GM18909 (cell line): ENCODE measurements at regions not wholly inside any gene's neighbourhood (a gene's known extent, or its start where the extent isn't known, plus 50 kb on each side); places are given as distances from the start of the nearest gene placed in this dataset.
"Not testable (repeated sequence)": the region's sequence is repeated elsewhere in the genome, so short reads cannot be mapped to it uniquely, and the experiment has no call there.

Experiments used
- ATAC-seq: cut with Tn5 transposase; IDR thresholded peaks from one replicate; pipeline ENCODE4 v1.9.1; 2021; ENCODE audit warnings: mild to moderate bottlenecking; ENCODE audit not compliant: unreplicated experiment, poor library complexity

DNA sequence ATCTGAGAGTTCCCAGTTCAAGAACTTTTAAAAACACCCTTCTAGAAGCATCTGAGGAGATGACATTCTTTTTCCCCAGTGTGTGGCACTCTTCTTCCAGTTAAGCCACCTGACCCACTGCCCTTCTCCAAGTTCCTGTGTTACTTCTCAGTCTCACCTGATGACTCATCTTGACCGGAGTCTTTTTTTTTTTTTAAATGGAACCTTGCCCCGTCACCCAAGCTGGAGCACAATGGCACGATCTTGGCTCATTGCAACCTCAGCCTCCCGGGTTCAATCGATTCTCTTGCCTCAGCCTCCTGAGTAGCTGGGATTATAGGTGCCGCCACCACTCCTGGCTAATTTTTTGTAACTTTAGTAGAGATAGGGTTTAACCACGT, 224.1 kb upstream of the DAB2 start:
- peak; percentile 46 for ATAC-seq

GRCh38 chr5:39648085-39648847, 223.5 kb upstream of the DAB2 start:
- peak; percentile 14 for ATAC-seq

DNA sequence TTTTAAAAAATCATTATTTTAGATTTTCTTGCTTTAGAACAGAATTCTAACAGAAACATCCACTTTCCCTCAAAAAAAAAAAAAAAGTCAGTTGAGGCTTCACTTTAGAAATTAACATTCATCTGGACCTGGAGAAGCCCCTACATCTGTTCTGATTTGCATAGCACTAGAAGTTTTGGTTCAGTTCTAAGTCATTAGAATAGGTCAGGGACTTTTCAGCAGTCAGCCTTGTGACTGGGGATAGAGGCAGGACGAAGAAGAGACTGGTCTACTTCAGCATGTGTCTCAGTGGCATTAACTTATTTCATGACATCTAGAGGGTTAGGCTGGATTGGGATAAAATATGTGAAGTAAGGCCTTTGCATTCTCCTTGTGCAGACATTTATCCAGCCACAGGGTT, 215.8 kb upstream of the DAB2 start:
- ATAC-seq = peak; percentile 93

GRCh38 chr5:39639618-39640089, 214.9 kb upstream of the DAB2 start:
- no peak for ATAC-seq

GRCh38 chr5:39638813-39639212, 214.0 kb upstream of the DAB2 start:
- ATAC-seq = no peak

DNA sequence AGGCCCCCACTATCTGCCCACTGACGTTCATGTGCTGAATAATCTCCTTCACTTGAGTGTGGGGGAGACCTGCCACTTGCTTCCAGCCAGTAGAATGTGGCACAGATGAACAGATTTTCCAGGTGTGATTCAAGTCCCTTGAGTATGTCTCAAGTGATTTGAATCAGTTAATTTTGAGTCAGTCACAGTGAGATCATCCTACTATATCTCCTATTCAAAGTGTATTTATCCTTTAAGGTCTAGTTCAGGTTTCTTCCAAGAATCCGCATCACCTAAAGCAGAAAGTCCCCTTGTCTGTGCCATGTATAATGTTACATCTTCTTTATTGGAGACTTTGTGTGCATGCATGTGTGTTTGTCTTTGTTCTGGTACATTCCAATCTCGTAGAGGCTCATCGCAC, 208.3 kb upstream of the DAB2 start:
- no peak for ATAC-seq

GRCh38 chr5:39631958-39632357, 207.2 kb upstream of the DAB2 start:
- no peak for ATAC-seq

DNA sequence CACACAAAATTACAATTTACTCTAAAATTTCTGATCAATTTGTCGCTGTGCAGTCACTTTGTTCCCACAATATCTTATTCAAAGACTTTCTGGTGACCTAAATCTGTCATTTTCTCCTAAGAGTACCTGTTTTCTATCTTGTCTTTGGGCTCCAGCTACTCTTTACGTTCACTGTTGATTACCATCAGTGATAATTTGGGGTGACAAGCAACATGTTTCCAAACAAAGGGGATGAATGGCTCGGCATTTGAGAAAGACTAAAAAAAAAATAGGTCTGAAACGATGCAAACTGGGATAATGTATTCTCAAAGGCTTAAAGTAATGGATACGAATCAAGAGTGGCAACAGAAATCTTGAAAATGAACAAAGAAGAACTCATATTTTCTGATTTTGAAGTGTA, 205.2 kb upstream of the DAB2 start:
- no peak for ATAC-seq

GRCh38 chr5:39628348-39628747, 203.6 kb upstream of the DAB2 start:
- no peak for ATAC-seq

GRCh38 chr5:39624890-39625289, 200.1 kb upstream of the DAB2 start:
- ATAC-seq = no peak

- peak; percentile 91 for ATAC-seq
Observed at GRCh38 chr5:39624268-39624886, 199.6 kb upstream of the DAB2 start.

DNA sequence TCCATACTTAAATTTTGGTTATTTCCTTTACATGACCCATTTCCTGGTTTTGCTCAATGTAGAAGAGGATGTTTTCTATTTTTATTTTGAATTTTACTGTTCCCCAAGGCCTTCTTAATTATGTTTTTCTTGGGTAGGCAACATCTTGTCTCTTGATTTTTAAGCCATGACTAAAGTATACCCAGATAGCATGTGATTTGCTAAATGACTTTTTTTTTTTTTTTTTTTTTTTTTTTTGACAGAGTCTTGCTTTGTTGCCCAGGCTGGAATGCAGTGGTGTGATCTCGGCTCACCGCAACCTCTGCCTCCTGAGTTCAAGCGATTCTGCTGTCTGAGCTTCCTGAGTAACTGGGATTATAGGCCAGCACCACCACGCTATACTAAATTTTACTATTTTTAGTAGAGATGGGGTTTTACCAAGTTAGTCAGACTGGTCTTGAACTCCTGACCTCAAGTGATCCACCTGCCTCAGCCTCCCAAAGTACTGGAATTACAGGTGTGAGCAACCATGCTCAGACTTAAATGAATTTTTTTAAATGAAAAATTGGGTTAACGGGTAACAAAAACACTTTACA, 198.6 kb upstream of the DAB2 start:
- ATAC-seq = no peak

DNA sequence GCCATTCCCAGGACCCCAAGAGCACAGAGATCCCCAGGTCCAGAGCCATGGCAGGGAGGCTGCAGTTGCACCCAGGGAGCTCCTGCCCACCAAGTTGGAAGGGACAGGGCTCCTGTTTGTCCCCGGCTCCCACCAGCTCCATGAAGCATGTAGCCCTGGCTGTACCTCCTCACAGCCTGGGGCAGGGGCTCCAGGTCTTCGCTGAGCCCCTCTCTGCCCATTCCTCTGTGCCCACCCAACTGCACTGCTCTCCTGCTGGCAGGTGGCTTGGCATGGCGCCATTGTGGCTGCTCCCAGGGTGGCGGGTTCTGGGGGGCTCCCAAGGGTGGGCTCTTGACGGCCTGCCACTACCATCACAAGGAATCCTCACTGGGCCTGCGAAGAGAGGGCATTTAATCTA, 197.5 kb upstream of the DAB2 start:
- ATAC-seq = no peak

DNA sequence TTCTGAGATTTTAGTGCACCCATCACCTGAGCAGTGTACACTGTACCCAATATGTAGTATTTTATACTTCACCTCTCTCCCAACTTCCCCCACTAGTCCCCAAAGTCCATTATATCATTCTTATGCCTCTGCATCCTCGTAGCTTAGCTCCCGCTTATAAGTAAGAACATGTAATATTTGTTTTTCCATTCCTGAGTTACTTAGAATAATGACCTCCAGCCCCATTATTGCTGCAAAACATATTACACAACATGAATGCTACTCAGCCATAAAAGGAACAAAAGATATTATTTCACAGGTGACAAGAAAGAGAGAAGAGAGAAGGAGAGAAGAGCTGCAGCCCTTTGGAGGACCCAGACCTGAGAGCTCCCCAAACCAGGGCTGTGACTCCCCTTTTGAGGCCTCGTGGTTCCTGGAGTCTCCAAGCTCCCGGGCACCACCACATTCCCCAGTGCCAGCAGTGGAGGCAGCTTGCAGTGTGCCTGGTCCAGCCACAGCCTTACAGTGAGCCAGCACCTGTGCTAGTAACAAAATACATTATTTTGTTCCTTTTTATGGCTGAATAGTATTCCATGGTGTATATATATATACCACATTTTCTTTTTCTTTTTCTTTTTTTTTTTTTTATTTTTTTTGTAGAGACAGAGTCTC, 194.5 kb upstream of the DAB2 start:
- no peak for ATAC-seq

- ATAC-seq = no peak
Observed at GRCh38 chr5:39618391-39618790, 193.6 kb upstream of the DAB2 start.

DNA sequence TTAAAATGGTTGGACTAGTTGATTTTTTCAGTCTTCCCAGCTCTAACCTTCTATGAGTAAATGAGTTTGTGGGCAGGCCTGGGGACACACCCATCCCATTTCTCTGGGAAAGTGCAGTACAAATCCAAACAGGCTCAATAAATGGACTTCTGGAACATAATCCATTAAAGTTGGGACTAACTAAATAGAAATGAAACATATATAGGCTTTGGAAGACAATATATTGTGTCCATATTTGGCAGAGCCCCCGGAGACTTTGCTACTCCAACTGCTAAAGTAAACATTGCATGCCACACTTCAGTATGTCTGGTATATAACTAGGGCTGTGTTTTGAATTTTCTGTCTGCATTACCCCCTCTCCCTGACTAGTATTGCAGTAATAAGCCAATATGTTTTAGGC, 191.4 kb upstream of the DAB2 start:
- ATAC-seq = no peak

GRCh38 chr5:39611076-39611475, 186.3 kb upstream of the DAB2 start:
- ATAC-seq = not testable (repeated sequence)

- ATAC-seq = peak; percentile 74
Observed at GRCh38 chr5:39608024-39608423, 183.2 kb upstream of the DAB2 start.

DNA sequence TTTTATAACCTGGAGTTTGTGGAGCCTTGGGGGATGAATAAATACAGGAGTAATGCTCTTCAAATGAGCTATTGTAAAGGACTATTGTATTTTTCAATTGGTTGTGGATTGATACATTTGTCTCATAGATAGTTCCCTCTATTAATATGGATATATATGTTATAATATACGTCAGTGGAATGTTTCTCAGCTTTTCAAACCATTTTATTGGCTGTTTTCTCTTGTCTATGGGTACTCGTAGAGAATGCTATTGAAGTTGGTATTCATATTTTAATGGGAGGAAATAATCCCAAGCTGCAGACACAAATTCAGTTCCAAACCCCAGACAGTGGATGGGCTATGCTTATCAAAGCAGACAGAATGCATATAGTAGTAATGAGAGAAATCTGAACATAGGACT, 181.8 kb upstream of the DAB2 start:
- ATAC-seq = no peak

DNA sequence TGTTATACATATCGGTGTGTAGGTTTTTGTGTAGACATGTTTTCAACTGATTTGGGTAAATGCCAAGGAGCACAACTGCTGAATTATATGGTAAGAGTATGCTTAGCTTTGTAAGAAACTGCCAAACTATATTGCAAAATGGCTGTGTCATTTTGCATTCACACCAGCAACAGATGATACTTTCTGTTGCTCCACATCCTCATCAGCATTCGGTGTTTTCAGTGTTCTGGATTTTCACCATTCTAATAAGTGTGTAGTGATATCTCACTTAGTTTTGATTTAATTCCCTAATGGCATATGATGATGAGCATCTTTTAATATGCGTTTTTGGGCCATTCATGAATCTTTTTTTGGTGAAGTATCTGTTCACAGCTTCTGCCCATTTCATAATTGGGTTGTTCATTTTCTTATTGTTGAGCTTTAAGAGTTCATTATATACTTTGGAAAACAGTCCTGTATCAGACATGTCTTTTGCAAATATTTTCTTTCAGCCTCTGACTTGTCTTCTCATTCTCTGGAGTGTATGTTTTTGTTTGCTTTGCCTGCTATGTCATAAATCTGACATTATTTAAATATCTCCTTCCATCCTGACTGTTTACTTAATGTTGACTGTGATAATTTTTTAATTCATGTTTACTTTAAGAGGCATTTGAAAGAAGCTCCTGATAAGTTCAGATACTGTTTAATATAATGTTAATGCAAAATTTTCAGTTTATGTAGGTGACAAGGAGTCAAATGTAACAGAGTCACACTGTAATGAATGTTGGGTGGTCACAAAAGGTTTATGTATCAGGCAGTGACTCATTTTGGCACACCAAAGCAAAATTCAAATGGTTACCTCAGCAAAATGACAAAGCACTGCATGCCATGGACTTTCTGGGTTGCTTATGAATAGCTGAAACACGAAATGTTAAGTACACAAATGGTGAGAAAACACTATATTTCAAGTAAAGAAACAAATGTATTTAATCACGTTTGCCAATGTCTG, 181.1 kb upstream of the DAB2 start:
- ATAC-seq = no peak
